ENCODE measurements at regions not wholly inside any gene's neighbourhood (a gene's known extent, or its start where the extent isn't known, plus 50 kb on each side); places are given as distances from the start of the nearest gene placed in this dataset.

DNA sequence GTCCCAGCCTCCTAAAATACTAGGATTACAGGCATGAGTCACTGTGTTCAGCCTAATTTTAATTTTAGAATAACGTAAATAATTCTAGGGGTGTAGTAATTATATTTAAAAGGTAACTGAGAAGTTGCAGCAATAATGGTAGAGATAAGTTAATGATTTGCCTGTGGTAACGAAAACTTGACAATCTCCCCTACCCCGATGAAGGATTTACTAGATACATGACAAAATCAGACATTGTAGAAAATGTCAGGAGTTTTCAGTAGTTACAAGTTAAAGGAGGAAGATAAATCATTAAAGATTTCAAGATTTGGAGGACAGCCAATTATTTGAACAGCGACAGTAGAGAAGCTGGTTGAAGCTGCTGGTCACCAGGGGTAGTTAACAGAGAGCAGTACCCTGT lies 652.2 kb upstream of the PCDH20 start:
- DNase-seq (no peak), ATAC-seq (ENCODE audit: poor library complexity) (no peak)
- intact Hi-C loops (cut with DNase I), result no loop called here

DNA sequence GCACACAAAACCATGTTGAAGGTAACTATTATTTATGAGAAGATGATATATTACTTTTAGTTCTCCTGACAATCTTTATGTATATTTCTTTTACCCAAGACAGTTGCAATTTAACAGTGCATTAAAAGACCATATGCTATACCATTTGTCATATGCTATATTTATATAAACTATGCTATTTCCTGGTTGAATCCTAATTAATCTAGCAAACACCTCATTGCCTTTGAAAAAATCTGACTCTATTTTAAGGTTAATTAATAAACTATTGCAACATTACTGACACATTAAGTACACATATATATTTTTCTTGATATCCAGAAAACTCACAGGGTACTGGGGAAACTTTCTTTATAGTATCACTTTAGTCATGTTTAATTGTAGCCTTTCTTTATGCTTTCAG lies 649.4 kb upstream of the PCDH20 start:
- intact Hi-C loops (cut with DNase I), result no loop called here

DNA sequence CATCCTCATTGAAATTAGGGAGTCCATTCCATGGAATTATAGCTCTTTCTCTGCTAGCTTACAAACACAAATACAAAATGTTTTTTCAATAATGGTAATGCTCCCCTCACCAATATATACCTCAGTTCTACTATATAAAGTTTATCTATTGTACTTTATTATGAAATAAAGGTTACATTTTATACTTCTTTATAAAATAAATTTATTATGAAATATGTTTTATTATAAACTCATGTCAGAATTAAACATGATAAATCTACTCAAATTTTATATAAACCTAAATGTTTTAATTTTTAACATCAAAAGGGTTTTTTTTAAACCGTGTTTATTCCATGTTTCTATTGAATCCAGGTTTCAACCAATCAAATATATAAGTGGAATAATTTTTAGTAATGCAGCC lies 646.1 kb upstream of the PCDH20 start:
- ATAC-seq (ENCODE audit: poor library complexity), result no peak
- intact Hi-C loops (cut with DNase I), result no loop called here
- no peak for DNase-seq

More for the DNA sequence above, 649.4 kb upstream of the PCDH20 start:
- no peak for ATAC-seq (ENCODE audit: poor library complexity)
- DNase-seq, result no peak

DNA sequence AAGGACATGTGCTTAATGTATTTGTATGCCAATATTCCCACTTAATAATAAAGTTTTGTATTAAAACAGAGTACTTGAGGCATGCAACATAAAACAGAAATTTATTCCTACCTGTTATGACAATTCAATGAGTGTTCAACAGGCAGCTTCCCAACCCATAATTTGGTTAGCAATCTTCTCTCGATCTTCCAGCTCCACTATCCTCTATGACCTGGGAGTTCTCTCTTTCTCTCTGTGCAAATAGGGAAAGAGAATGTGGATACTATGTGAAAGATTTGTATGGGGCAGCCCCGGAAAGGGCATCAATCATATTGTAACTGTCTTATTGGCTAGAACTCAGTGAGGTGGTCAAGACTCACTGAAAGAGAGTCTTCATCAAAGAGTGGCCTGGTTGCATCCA lies 644.9 kb upstream of the PCDH20 start:
- intact Hi-C loops (cut with DNase I), result no loop called here
- ATAC-seq (ENCODE audit: poor library complexity) (no peak), DNase-seq (no peak)

DNA sequence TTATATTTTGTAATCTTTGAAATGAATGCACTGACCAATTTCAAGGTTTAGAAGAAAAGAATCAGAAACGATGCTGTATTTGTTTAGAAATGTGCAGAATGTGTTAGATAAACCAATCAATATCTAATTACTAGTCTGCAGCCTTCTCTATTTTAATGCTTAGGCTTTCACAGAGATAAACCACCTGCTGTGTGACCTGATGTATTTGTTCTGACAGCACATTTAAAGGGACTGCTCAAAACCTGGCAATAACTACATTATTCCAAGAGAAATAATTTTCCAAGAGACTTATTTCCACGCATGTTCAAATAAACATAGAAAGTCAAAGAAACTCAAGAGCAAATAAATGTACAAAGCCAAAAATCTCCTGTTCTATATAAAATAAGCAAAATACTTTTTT lies 641.6 kb upstream of the PCDH20 start:
- intact Hi-C loops (cut with DNase I), result no loop called here

DNA sequence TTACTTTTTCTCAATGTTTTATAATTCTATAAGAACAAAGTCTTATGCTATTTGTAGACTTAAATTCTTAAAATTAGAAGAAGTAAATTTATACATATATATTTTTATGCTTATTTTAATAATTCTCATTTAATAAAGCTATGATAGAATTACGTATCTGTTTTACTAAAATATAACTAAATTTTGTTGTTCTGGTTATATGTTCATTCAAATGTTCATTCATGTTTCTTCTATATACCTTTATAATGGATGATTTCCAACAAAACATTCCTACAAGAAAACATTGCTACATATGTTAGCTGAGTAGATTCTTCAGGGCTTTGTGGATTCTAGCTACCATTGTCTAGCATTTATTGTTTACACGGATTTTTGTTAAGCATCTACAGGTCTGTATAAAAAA lies 634.3 kb upstream of the PCDH20 start:
- no peak for DNase-seq
- no peak for ATAC-seq (ENCODE audit: poor library complexity)
- intact Hi-C loops (cut with DNase I), result no loop called here

More for the DNA sequence above, 641.6 kb upstream of the PCDH20 start:
- no peak for DNase-seq
- ATAC-seq (ENCODE audit: poor library complexity), result no peak

DNA sequence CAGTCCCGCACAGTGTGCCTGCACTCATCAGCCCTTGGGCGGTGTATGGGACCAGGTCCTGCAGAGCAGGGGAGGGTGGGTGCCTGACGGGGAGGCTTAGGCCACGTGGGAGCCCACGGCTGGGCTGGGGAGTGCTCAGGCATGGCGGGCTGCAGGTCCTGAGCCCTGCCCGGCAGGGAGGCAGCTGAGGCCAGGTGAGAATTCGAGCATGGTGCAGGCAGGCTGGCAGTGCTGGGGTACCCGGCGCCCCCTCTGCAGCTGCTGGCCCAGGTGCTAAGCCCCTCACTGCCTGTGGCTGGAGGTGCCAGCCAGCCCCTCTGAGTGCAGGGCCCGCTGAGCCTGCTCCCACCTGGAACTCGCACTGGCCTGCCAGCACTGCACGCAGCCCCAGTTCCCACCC lies 630.9 kb upstream of the PCDH20 start:
- DNase-seq (no peak), ATAC-seq (ENCODE audit: poor library complexity) (no peak)
- intact Hi-C loops (cut with DNase I), result no loop called here

DNA sequence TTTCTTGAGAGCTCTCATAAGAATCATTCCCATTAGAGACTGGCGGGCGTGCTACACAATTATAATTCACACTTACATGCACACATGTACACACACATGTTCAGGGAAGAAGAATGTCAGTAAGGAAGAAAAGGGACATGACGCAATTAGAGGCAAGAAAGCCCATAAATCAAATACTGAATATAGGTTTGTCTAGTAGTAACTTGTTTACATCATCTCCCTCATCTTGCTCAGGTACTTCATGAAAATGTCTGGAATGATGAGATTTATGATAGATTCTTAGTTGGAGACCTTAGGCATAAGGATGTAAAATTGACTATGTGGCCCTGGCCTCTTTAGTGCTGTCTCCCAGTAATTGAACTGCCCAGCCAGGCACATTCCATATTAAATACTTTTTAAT lies 628.0 kb upstream of the PCDH20 start:
- intact Hi-C loops (cut with DNase I), result no loop called here
- no peak for DNase-seq
- no peak for ATAC-seq (ENCODE audit: poor library complexity)

DNA sequence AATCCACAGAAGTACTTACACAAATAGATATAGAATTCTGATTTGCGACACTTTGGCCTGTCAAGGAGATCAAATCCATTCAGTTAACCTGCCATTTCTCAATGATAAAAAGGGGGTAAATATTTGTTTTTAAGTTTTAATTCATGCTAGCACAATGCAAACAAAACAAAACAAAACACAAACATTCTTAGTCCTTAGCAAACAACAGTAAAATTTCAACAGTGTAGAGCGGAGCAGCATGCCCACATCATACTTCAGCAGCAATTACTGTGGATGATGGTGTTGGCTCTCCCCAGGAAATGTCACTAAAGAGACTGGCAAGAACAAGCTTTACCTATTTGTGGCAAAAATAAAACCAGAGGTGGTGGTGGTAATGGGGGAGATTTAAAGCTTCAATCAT lies 625.2 kb upstream of the PCDH20 start:
- DNase-seq (no peak), ATAC-seq (ENCODE audit: poor library complexity) (no peak)
- intact Hi-C loops (cut with DNase I), result no loop called here

DNA sequence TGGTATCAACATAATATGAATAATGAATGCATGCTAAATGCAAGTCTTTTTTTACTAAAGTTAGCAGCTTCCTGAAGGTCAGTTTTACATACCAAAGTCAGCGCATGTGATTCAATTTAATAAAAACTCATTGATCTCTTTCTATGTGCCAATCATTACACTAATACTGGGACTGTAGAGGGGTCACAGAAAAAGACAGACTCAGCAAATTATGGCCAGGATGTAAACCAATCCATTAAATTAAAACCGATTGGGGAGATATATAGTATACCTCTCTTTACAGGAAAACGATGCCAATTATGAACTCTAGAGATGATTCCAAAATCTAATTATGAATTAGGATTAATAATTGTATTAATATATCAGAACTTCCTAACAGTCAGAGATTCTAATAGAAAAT lies 624.4 kb upstream of the PCDH20 start:
- no peak for DNase-seq
- intact Hi-C loops (cut with DNase I), result no loop called here
- no peak for ATAC-seq (ENCODE audit: poor library complexity)

DNA sequence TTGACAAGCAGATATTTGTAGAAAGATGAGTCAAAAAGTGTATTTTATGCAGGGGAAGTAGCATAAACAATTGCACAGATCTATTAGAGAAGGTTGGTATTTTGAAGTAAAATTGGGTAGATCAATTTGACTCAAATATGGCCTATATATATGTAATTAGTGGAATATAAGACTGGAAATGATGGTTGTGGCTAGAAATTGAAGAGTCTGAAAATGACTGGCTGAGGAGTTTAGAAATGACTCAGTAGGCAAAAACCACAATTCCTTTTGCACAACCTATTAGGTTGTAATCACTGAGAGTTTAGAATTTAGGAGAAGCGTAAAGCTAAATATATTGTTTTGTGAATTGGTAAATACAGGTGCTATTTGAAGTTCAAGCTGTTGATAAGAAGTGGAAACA lies 622.6 kb upstream of the PCDH20 start:
- DNase-seq, result no peak
- intact Hi-C loops (cut with DNase I), result no loop called here
- ATAC-seq (ENCODE audit: poor library complexity), result no peak

DNA sequence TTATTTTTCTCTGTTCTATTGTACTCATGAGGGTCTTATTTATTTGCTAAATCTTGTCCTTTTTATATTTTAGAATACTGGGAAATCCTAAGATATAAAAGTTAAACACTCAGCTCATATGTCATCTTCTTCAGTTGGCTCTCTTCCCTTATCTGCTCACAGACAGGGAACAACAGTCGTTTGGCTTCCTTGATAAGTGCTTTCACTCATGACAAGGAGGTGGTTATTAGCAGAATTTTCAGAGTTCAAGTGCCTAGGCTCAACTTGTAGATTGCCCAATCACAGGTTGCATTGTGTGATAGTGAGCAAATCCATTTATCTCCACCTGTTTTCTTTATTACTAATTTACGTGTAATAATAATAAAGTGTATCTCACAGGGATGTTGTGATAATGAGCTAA lies 620.3 kb upstream of the PCDH20 start:
- ATAC-seq (ENCODE audit: poor library complexity) (no peak), DNase-seq (no peak)
- intact Hi-C loops (cut with DNase I), result no loop called here

DNA sequence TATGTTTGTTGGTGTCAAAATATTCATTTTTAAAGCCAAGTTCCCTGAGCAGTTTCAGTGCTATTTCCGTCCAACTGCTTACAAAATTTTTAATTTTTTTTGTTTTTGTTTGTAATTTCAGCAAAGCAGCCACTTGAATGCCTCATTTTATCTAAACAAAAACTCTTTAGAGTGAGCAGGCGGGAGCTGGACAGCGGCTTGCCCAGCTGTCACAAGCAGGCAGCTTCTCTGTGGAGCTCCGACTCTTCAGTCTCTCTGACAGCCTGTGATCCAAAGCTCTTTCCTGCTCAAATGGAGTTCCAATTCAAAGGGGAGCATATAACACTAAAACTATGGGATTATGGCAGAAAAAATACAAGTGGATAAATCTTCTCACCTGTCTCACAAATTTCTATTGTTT lies 618.3 kb upstream of the PCDH20 start:
- ATAC-seq (ENCODE audit: poor library complexity), result no peak
- intact Hi-C loops (cut with DNase I), result no loop called here
- DNase-seq, result no peak

DNA sequence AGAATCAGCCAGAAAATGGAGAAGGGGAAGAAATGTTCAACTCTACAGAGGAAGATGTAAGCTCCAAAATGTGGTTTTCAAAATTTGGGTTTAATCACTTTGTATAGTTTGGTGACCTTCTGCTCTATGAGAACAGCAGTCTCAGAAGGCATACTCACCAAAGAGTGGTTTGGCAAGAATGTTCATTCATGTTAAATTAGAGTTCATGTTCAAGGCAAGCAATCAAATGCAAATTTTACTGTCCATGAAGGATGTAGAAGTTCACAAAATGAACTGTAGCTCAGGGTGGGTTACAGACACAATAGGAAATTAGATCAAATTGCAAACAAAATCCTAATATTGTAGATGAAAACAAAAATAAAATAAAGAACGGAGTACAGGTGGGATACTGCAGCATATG lies 606.7 kb upstream of the PCDH20 start:
- no peak for ATAC-seq (ENCODE audit: poor library complexity)
- DNase-seq, result no peak
- intact Hi-C loops (cut with DNase I), result no loop called here

DNA sequence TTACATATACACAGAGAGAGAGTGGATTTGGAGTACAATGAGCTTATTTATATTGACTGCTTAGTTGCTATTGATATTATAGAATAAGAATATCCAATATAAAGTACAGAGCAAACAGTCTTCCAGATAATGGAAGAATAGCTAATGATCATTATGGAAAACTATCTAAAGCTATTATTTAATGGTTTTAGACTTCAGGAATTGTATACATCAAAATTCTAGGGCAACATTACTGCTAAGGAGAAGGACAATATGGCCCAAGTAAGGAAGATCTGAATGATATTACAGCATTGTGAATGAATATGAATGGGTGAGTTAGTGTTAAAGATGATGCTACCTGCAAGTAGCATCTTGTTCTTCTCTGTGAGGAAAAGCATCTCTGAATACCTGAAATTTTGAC lies 604.2 kb upstream of the PCDH20 start:
- intact Hi-C loops (cut with DNase I), result no loop called here
- DNase-seq, result no peak
- ATAC-seq (ENCODE audit: poor library complexity), result no peak

DNA sequence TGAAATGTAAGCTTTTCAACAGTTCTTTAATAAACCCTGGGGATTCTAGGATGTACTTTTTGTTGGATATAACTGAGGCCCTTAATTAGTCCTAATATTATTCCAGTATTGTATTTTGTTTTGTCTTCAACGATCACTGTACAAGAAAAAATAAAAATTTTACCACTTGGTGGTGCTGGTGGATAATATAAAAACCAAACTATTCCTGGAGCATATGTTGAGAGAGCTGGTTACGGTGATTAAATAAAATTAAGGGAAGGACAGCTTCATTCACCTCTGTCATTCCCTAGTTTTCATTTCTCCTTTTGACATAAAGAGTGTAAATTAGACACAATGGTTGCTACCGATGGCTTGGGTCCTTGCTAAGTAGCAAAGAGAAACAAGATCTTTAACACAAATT lies 598.6 kb upstream of the PCDH20 start:
- intact Hi-C loops (cut with DNase I), result no loop called here
- no peak for DNase-seq
- no peak for ATAC-seq (ENCODE audit: poor library complexity)

DNA sequence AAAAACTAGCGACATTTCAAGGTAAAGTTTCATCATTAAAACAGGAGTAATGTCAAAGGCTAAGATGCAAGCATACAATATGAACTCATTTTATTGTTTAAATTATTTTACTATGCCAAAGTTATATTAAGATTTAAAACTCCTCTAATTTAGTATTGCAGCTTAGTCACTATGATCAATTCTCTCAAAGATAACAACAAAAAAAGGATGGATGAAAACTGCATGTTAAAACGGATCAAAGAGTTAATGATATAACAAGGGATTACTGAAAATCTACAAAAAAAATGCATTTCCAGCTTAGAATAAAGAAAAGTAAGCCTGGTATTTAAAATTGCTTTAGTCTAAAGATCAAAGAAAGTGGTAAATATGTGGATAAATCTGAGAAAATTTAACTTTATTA lies 587.8 kb upstream of the PCDH20 start:
- ATAC-seq (ENCODE audit: poor library complexity), result no peak
- no peak for DNase-seq
- intact Hi-C loops (cut with DNase I), result no loop called here

DNA sequence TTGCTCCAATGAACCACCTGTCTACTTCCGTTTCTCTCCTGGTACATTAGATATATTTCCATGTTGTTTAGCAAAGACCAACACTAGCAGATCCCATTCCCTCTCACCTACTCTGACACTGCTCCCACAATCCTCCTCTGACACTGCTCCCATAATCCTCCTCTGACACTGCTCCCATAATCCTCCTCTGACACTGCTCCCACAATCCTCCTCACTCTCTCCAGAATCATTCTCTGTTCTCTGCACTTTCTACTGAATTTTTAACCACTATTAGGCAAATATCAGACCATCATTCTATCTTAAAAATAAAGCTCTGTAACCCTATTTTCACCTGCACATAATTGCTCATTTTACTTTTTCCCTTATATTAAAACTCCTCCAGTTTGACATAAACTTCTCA lies 578.5 kb upstream of the PCDH20 start:
- intact Hi-C loops (cut with DNase I), result no loop called here
- ATAC-seq (ENCODE audit: poor library complexity), result no peak
- DNase-seq, result no peak

DNA sequence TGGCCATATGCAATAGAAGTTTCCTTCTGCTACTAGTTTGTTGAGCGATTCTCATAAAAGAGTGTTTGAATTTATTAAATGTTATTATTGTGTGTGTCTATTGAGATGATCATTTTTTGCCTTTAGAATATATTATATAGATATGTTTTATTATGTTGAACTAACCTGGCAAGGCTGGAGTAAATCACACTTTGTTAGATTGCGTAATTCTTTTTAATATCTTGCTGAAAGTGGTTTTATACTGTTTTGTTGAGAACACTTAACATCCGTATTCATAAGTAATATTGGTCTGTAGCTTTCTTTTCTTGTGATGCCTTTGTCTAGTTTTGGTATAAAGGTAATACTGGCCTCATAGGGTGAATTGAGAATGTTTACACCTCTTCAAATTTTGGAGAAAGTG lies 574.3 kb upstream of the PCDH20 start:
- intact Hi-C loops (cut with DNase I), result no loop called here
- DNase-seq (no peak), ATAC-seq (ENCODE audit: poor library complexity) (no peak)

DNA sequence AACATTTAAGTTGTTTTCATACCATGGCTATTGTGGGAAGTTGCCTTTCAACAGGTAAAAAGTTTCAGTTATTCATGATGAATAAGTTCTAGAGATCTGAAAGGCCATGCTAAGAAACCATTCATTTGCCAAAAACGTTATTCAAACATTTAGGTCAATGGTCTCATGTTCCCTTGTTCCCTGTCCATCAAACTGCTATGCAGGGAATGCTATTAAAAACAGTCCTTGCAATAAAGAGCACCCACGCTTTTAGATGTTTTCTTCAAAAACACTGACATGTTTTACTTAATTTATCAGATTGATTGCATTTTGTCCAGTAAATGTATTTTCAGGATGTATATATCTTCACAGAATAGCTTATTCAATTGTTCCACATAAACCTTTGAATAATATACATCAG lies 573.2 kb upstream of the PCDH20 start:
- no peak for DNase-seq

DNA sequence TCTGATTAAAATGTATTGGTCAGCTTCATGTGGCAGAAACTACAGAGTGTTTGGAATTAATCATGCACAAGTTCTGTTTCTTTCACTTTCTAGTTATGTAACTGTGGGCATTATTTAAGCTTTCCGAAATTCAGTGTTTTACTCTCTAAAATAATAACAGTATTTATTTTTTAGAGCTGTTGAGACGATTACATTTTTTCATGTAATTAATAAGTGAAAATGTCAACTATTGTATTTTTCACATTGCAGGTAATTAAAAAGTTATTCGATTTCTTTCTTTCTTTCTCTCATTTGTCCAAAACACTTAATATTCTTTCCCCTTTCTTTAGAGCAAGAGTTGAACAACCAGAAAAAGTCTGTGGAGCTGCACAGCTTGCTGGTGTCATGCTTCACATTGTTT lies 559.4 kb upstream of the PCDH20 start:
- intact Hi-C loops (cut with DNase I), result no loop called here
- ATAC-seq (ENCODE audit: poor library complexity), result no peak
- no peak for DNase-seq

More for the DNA sequence above, 573.2 kb upstream of the PCDH20 start:
- ATAC-seq (ENCODE audit: poor library complexity), result no peak
- intact Hi-C loops (cut with DNase I), result no loop called here

DNA sequence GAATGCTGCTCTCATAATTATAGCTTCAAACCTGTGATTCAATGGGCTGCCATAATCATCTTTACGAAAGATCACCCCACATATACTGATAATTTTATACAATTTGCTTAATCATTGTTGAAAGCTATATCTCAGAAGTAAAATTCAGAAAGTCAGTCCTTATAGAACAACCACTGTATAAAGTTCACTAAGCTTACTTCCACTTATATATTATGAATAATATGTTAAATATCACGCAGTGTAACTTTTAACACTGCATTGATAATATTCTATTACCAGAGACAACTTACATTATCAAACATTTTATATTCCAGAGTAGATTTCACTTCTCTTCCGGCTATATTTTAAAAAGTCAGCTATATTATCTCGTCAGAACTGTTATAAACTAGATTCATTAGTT lies 550.1 kb upstream of the PCDH20 start:
- no peak for ATAC-seq (ENCODE audit: poor library complexity)
- intact Hi-C loops (cut with DNase I), result no loop called here
- no peak for DNase-seq
